Kidney (tissue), 13 donors: ENCODE measurements at regions not wholly inside any gene's neighbourhood (a gene's known extent, or its start where the extent isn't known, plus 50 kb on each side); places are given as distances from the start of the nearest gene placed in this dataset.

Source experiments
- DNase-seq, 5 donors: peaks; one replicate each; pipeline ENCODE4 v3.0.0-alpha.2; 2013 to 2020
- FAIRE-seq: peaks from 2 replicates; lab custom pipeline; 2012; peaks lifted over from hg19 to GRCh38; lab: Jason Lieb, UNC
- H3K27ac ChIP-seq, 2 donors: one replicate each; pipeline ENCODE4 v1.7.0; 2013; ENCODE audit warnings: low read depth in 2 of 2, low read length in 2 of 2, inconsistent platforms in 1 of 2
- H3K27me3 ChIP-seq: one replicate; pipeline ENCODE4 v1.7.1; 2013; ENCODE audit warnings: low read length, inconsistent platforms; ENCODE audit not compliant: control insufficient read depth, insufficient read depth
- H3K36me3 ChIP-seq, 3 donors: one replicate each; pipeline versions ENCODE4 v1.7.0 to v1.7.1; 2013; ENCODE audit warnings: low read length in 3 of 3, control low read depth in 1 of 3, inconsistent platforms in 1 of 3; ENCODE audit not compliant: insufficient read depth in 3 of 3, control insufficient read depth in 2 of 3
- H3K4me1 ChIP-seq, 3 donors: one replicate each; pipeline versions ENCODE4 v1.7.0 to v1.7.1; 2013; ENCODE audit warnings: low read length in 3 of 3, inconsistent platforms in 1 of 3, low read depth in 1 of 3; ENCODE audit not compliant: control insufficient read depth in 2 of 3, insufficient read depth in 2 of 3
- H3K4me3 ChIP-seq, 3 donors: one replicate each; pipeline versions ENCODE4 v1.7.0 to v1.8.1; 2013; ENCODE audit warnings: low read length in 3 of 3, control low read depth in 1 of 3, inconsistent platforms in 1 of 3
- H3K9ac ChIP-seq, 3 donors: one replicate each; pipeline versions ENCODE4 v1.7.0 to v1.7.1; 2013; ENCODE audit warnings: low read length in 3 of 3, control low read depth in 1 of 3, inconsistent platforms in 1 of 3
- H3K9me3 ChIP-seq, 3 donors: one replicate each; pipeline versions ENCODE4 v1.7.0 to v1.7.1; 2013; ENCODE audit warnings: low read length in 3 of 3, control low read depth in 1 of 3, inconsistent platforms in 1 of 3; ENCODE audit not compliant: control insufficient read depth in 2 of 3, insufficient read depth in 1 of 3
- intact Hi-C: fragments of 100-400 bp; cut with DNase I; formaldehyde crosslinking; loops from one replicate; pipeline ENCODE4 v1.11.1; 2022
- TF ChIP-seq, protein P1 (sequence below): IDR thresholded peaks from 3 replicates; pipeline ENCODE4 v1.5.1; 2012; ENCODE audit warnings: mild to moderate bottlenecking, moderate library complexity, borderline replicate concordance; ENCODE audit not compliant: insufficient read depth; ENCODE audit errors: extremely low read depth
- donor health status: control.
- donor health status: control.
- donor health status: control.
- donor health status: control.
- donor health status: control.
- donor health status: DM: yes; HTN: yes; CAD: no.
- donor health status: Normal renal cell carcinoma (clear cell type).

GRCh38 chr1:239803781-239804180, 287.9 kb upstream of the FMN2 start:
- DNase-seq = no peak
- TF ChIP-seq, protein P1, sequence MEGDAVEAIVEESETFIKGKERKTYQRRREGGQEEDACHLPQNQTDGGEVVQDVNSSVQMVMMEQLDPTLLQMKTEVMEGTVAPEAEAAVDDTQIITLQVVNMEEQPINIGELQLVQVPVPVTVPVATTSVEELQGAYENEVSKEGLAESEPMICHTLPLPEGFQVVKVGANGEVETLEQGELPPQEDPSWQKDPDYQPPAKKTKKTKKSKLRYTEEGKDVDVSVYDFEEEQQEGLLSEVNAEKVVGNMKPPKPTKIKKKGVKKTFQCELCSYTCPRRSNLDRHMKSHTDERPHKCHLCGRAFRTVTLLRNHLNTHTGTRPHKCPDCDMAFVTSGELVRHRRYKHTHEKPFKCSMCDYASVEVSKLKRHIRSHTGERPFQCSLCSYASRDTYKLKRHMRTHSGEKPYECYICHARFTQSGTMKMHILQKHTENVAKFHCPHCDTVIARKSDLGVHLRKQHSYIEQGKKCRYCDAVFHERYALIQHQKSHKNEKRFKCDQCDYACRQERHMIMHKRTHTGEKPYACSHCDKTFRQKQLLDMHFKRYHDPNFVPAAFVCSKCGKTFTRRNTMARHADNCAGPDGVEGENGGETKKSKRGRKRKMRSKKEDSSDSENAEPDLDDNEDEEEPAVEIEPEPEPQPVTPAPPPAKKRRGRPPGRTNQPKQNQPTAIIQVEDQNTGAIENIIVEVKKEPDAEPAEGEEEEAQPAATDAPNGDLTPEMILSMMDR = no peak
- Histone ChIP-seq H3K9ac (no peak overlapping the region), H3K27me3 (no peaks in the 10 kb centered on the region), H3K4me1 (no peaks in the 10 kb centered on the region), H3K4me3 (no peak overlapping the region), H3K27ac (no peak overlapping the region), H3K9me3 (no peaks in the 10 kb centered on the region), H3K36me3 (no peaks in the 10 kb centered on the region)
- intact Hi-C loops = no loop called here
- FAIRE-seq = no peak

- TF ChIP-seq, protein P1 = no peak
- Histone ChIP-seq H3K36me3 (no peaks in the 10 kb centered on the region), H3K4me1 (no peaks in the 10 kb centered on the region), H3K27me3 (no peaks in the 10 kb centered on the region), H3K9me3 (no peaks in the 10 kb centered on the region), H3K27ac (no peak overlapping the region), H3K4me3 (no peak overlapping the region), H3K9ac (no peak overlapping the region)
- intact Hi-C loops = no loop called here
- no peak for DNase-seq
- no peak for FAIRE-seq
These were observed 287.4 kb upstream of the FMN2 start for GRCh38 chr1:239804266-239804665.

DNA sequence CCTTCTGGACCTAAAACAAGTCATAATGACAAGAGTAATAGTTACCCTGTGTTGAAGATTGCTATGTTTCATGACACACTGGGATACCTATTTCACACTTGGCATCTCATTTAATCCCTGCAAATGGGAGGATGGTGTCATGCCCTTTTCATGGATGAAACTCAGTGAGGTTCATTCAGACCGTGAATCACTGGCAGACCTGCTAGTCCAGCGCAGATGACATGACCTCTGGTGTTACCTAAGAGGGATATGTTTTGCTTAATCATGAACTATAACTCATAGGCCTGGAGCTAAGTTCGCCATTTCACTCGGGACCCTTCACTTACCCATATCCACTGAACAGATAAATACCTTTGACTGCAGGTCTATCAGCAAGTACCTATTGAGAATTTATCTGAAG, 286.6 kb upstream of the FMN2 start:
- Histone ChIP-seq H3K27me3 (no peaks in the 10 kb centered on the region), H3K4me1 (no peaks in the 10 kb centered on the region), H3K4me3 (no peak overlapping the region), H3K27ac (no peak overlapping the region), H3K36me3 (no peaks in the 10 kb centered on the region), H3K9ac (no peak overlapping the region), H3K9me3 (no peaks in the 10 kb centered on the region)
- FAIRE-seq (no peak), DNase-seq (no peak)
- intact Hi-C loops = no loop called here
- TF ChIP-seq, protein P1 = no peak
